Esophagus muscularis mucosa (tissue), 4 donors: ENCODE measurements at regions not wholly inside any gene's neighbourhood (a gene's known extent, or its start where the extent isn't known, plus 50 kb on each side); places are given as distances from the start of the nearest gene placed in this dataset.

Experiments used
- DNase-seq: peaks from one replicate; pipeline ENCODE4 v3.0.0-alpha.2; 2017; ENCODE audit errors: extremely low spot score
- H3K27ac ChIP-seq, 4 donors: fragments of 200-600 bp; sonication (generic); replicated peaks in 1 of 4; 1 replicate in 3 of 4; 2 replicates in 1 of 4; pipeline ENCODE4 v1.5.1; 2016 to 2019; ENCODE audit warnings: mild to moderate bottlenecking in 1 of 4
- H3K27me3 ChIP-seq, 4 donors: fragments of 200-600 bp; sonication (generic); one replicate each; pipeline versions ENCODE4 v1.5.1 to v1.6.0; 2016 to 2019
- H3K36me3 ChIP-seq, 4 donors: fragments of 200-600 bp; sonication (generic); one replicate each; pipeline ENCODE4 v1.5.1; 2016 to 2019
- H3K4me1 ChIP-seq, 4 donors: fragments of 200-600 bp; sonication (generic); one replicate each; pipeline ENCODE4 v1.5.1; 2016 to 2019
- H3K4me3 ChIP-seq, 4 donors: fragments of 200-600 bp; sonication (generic); 1 replicate in 2 of 4; 2 replicates in 2 of 4; pipeline ENCODE4 v1.5.1; 2016 to 2019; ENCODE audit warnings: mild to moderate bottlenecking in 4 of 4, moderate library complexity in 1 of 4
- H3K9me3 ChIP-seq, 4 donors: fragments of 200-600 bp; sonication (generic); 1 replicate in 3 of 4; 2 replicates in 1 of 4; pipeline ENCODE4 v1.5.1; 2016 to 2019
- CTCF ChIP-seq, 3 experiments: fragments of 200-600 bp in 2 of 3; fragments of 450-650 bp in 1 of 3; sonication (generic) in 2 of 3; IDR thresholded peaks; one replicate each; pipeline ENCODE4 v1.5.1; 2017 to 2019; ENCODE audit warnings: antibody characterized with exemption in 3 of 3, mild to moderate bottlenecking in 2 of 3, moderate library complexity in 1 of 3
- EP300 ChIP-seq: sonication (generic); formaldehyde crosslinking; IDR thresholded peaks from one replicate; pipeline ENCODE4 v1.6.1; 2017; ENCODE audit warnings: antibody characterized with exemption
- POLR2A ChIP-seq: fragments of 450-650 bp; IDR thresholded peaks from one replicate; pipeline ENCODE4 v1.6.1; 2017; ENCODE audit warnings: antibody characterized with exemption, moderate library complexity, mild to moderate bottlenecking, low read depth
- POLR2AphosphoS5 ChIP-seq, 2 donors: sonication (generic); formaldehyde crosslinking; IDR thresholded peaks; one replicate each; pipeline ENCODE4 v1.6.1; 2017; ENCODE audit warnings: antibody characterized with exemption in 2 of 2
- WGBS: methylation state at CpG from one replicate; pipeline ENCODE4 v1.1.5; 2018; 5-methylcytosine and 5-hydroxymethylcytosine counted together
- intact Hi-C: fragments of 100-400 bp; cut with DNase I; formaldehyde crosslinking; loops from one replicate; pipeline ENCODE4 v1.15.1; 2023

- Histone ChIP-seq H3K4me3 (no peak overlapping the region), H3K4me1 (no peaks in the 10 kb centered on the region), H3K9me3 (peaks cover 0 to 9% (median 4%) of the 10 kb centered on the region in 4 donors), H3K36me3 (no peaks in the 10 kb centered on the region), H3K27me3 (no peaks in the 10 kb centered on the region), H3K27ac (no peak overlapping the region)
- TF ChIP-seq EP300 (no peak), CTCF (IDR thresholded peaks at IDR 0.05) (no peak), POLR2AphosphoS5 (IDR thresholded peaks at IDR 0.05) (no peak), POLR2A (no peak)
- intact Hi-C loops: no loop called here
- DNase-seq: no peak
- WGBS: 93% methylated on average over 4 of the region's 4 CpGs
Observed at GRCh38 chr2:53535234-53535840, 232.3 kb upstream of the CHAC2 start.

- Histone ChIP-seq H3K36me3 (no peaks in the 10 kb centered on the region), H3K4me3 (no peak overlapping the region), H3K9me3 (peaks cover 0 to 20% (median 7%) of the 10 kb centered on the region in 4 donors), H3K4me1 (no peaks in the 10 kb centered on the region), H3K27me3 (no peaks in the 10 kb centered on the region), H3K27ac (no peak overlapping the region)
- no peak for TF ChIP-seq POLR2A
- TF ChIP-seq POLR2AphosphoS5 (IDR thresholded peaks at IDR 0.05): no peak
- no peak for TF ChIP-seq EP300
- no peak for TF ChIP-seq CTCF (IDR thresholded peaks at IDR 0.05)
- intact Hi-C loops: no loop called here
- DNase-seq: no peak
Observed at GRCh38 chr2:53530126-53530525, 237.5 kb upstream of the CHAC2 start.

- no peak overlapping the region for H3K4me3 ChIP-seq
- TF ChIP-seq EP300: no peak
- intact Hi-C loops: no loop called here
- DNase-seq: no peak
- 40% methylated on average over 2 of the region's 2 CpGs for WGBS
- H3K27ac ChIP-seq: no peak overlapping the region
- H3K9me3 ChIP-seq: peaks cover 0 to 17% (median 5%) of the 10 kb centered on the region in 4 donors
- H3K36me3 ChIP-seq: no peaks in the 10 kb centered on the region
- H3K27me3 ChIP-seq: no peaks in the 10 kb centered on the region
- H3K4me1 ChIP-seq: no peaks in the 10 kb centered on the region
Observed at GRCh38 chr2:53527056-53527455, 240.5 kb upstream of the CHAC2 start.

GRCh38 chr2:53519918-53520841, 247.4 kb upstream of the CHAC2 start:
- WGBS: 32% methylated on average over 10 of the region's 10 CpGs
- DNase-seq: no peak

More at GRCh38 chr2:53519918-53520841, 247.4 kb upstream of the CHAC2 start:
- intact Hi-C loops: no loop called here
- H3K4me3 ChIP-seq: no peak overlapping the region
- no peaks in the 10 kb centered on the region for H3K9me3 ChIP-seq
- peaks cover 4 to 13% (median 9%) of the 10 kb centered on the region in 4 donors for H3K4me1 ChIP-seq
- TF ChIP-seq CTCF (IDR thresholded peaks at IDR 0.05) (no peak), POLR2A (no peak), POLR2AphosphoS5 (IDR thresholded peaks at IDR 0.05) (no peak), EP300 (no peak)
- H3K36me3 ChIP-seq: no peaks in the 10 kb centered on the region
- H3K27ac ChIP-seq: no peak overlapping the region
- no peaks in the 10 kb centered on the region for H3K27me3 ChIP-seq
